ENCODE measurements at regions not wholly inside any gene's neighbourhood (a gene's known extent, or its start where the extent isn't known, plus 50 kb on each side); places are given as distances from the start of the nearest gene placed in this dataset.

- Histone ChIP-seq H3K27me3 (no peaks in the 10 kb centered on the region), H3K4me1 (ENCODE audit: insufficient read depth) (peaks cover 4% of the 10 kb centered on the region), H4K20me1 (ENCODE audit: insufficient read depth, poor library complexity, severe bottlenecking) (no peaks in the 10 kb centered on the region), H3K27ac (no peak overlapping the region), H3K36me3 (replicated peaks; ENCODE audit: insufficient read depth, low read depth) (no peaks in the 10 kb centered on the region), H3K9me2 (replicated peaks; ENCODE audit: insufficient read depth) (no peaks in the 10 kb centered on the region), H3K4me2 (no peak overlapping the region), H3K4me3 (no peak overlapping the region), H3K9me3 (ENCODE audit: low read depth) (no peaks in the 10 kb centered on the region), H3K79me2 (no peaks in the 10 kb centered on the region), H2AFZ (no peak overlapping the region)
- 95% methylated on average over 2 of the region's 2 CpGs for WGBS (ENCODE audit: low lambda C conversion rate, missing lambda C conversion rate)
- TF ChIP-seq EZH2 (IDR thresholded peaks at IDR 0.05; ENCODE audit: borderline replicate concordance) (no peak), CTCF (IDR thresholded peaks at IDR 0.05; ENCODE audit: poor library complexity) (no peak), EZH2phosphoT487 (IDR thresholded peaks at IDR 0.05; ENCODE audit: low read depth, severe bottlenecking, unreplicated experiment) (no peak)
- no peak for DNase-seq (ENCODE audit: low spot score)
Observed at GRCh38 chr13:50189450-50189849, 174.2 kb downstream of the KCNRG start.

GRCh38 chr13:50191004-50191403, 175.8 kb downstream of the KCNRG start:
- Histone ChIP-seq H3K79me2 (no peaks in the 10 kb centered on the region), H3K4me3 (no peak overlapping the region), H3K9me3 (ENCODE audit: low read depth) (no peaks in the 10 kb centered on the region), H3K4me1 (ENCODE audit: insufficient read depth) (peaks cover 4% of the 10 kb centered on the region), H3K36me3 (replicated peaks; ENCODE audit: insufficient read depth, low read depth) (no peaks in the 10 kb centered on the region), H3K27me3 (no peaks in the 10 kb centered on the region), H4K20me1 (ENCODE audit: insufficient read depth, poor library complexity, severe bottlenecking) (no peaks in the 10 kb centered on the region), H3K27ac (no peak overlapping the region), H3K4me2 (no peak overlapping the region), H2AFZ (no peak overlapping the region), H3K9me2 (replicated peaks; ENCODE audit: insufficient read depth) (no peaks in the 10 kb centered on the region)
- no peak for DNase-seq (ENCODE audit: low spot score)
- 34% methylated on average over 1 of the region's 1 CpG for WGBS (ENCODE audit: low lambda C conversion rate, missing lambda C conversion rate)
- TF ChIP-seq EZH2 (IDR thresholded peaks at IDR 0.05; ENCODE audit: borderline replicate concordance) (no peak), CTCF (IDR thresholded peaks at IDR 0.05; ENCODE audit: poor library complexity) (no peak), EZH2phosphoT487 (IDR thresholded peaks at IDR 0.05; ENCODE audit: low read depth, severe bottlenecking, unreplicated experiment) (no peak)

- no peak overlapping the region for H3K4me2 ChIP-seq
- H4K20me1 ChIP-seq (ENCODE audit: insufficient read depth, poor library complexity, severe bottlenecking): no peaks in the 10 kb centered on the region
- H2AFZ ChIP-seq: no peak overlapping the region
- no peak overlapping the region for H3K4me3 ChIP-seq
- WGBS (ENCODE audit: low lambda C conversion rate, missing lambda C conversion rate): 83% methylated on average over 1 of the region's 1 CpG
- no peaks in the 10 kb centered on the region for H3K27me3 ChIP-seq
- peaks cover 4% of the 10 kb centered on the region for H3K4me1 ChIP-seq (ENCODE audit: insufficient read depth)
- TF ChIP-seq EZH2 (IDR thresholded peaks at IDR 0.05; ENCODE audit: borderline replicate concordance) (no peak), EZH2phosphoT487 (IDR thresholded peaks at IDR 0.05; ENCODE audit: low read depth, severe bottlenecking, unreplicated experiment) (no peak), CTCF (IDR thresholded peaks at IDR 0.05; ENCODE audit: poor library complexity) (no peak)
- no peaks in the 10 kb centered on the region for H3K36me3 ChIP-seq (replicated peaks; ENCODE audit: insufficient read depth, low read depth)
- no peaks in the 10 kb centered on the region for H3K9me2 ChIP-seq (replicated peaks; ENCODE audit: insufficient read depth)
- H3K27ac ChIP-seq: no peak overlapping the region
- no peak for DNase-seq (ENCODE audit: low spot score)
- no peaks in the 10 kb centered on the region for H3K9me3 ChIP-seq (ENCODE audit: low read depth)
- H3K79me2 ChIP-seq: no peaks in the 10 kb centered on the region
Observed at GRCh38 chr13:50192272-50192813, 177.1 kb downstream of the KCNRG start.

- H3K4me3 ChIP-seq: no peak overlapping the region
- TF ChIP-seq EZH2phosphoT487 (IDR thresholded peaks at IDR 0.05; ENCODE audit: low read depth, severe bottlenecking, unreplicated experiment) (no peak), EZH2 (IDR thresholded peaks at IDR 0.05; ENCODE audit: borderline replicate concordance) (no peak), CTCF (IDR thresholded peaks at IDR 0.05; ENCODE audit: poor library complexity) (no peak)
- no peaks in the 10 kb centered on the region for H3K9me3 ChIP-seq (ENCODE audit: low read depth)
- no peaks in the 10 kb centered on the region for H4K20me1 ChIP-seq (ENCODE audit: insufficient read depth, poor library complexity, severe bottlenecking)
- DNase-seq (ENCODE audit: low spot score): no peak
- H3K79me2 ChIP-seq: no peaks in the 10 kb centered on the region
- H3K36me3 ChIP-seq (replicated peaks; ENCODE audit: insufficient read depth, low read depth): no peaks in the 10 kb centered on the region
- H3K4me1 ChIP-seq (ENCODE audit: insufficient read depth): peaks cover 4% of the 10 kb centered on the region
- no peak overlapping the region for H3K27ac ChIP-seq
- H3K9me2 ChIP-seq (replicated peaks; ENCODE audit: insufficient read depth): no peaks in the 10 kb centered on the region
- no peaks in the 10 kb centered on the region for H3K27me3 ChIP-seq
- H2AFZ ChIP-seq: no peak overlapping the region
- H3K4me2 ChIP-seq: no peak overlapping the region
- WGBS (ENCODE audit: low lambda C conversion rate, missing lambda C conversion rate): 71% methylated on average over 4 of the region's 4 CpGs
Observed at GRCh38 chr13:50195045-50195444, 179.8 kb downstream of the KCNRG start.

Measured in hepatocyte (in vitro differentiated cells).